ENCODE measurements at regions not wholly inside any gene's neighbourhood (a gene's known extent, or its start where the extent isn't known, plus 50 kb on each side); places are given as distances from the start of the nearest gene placed in this dataset.
A peak's percentile ranks its signal among the peaks of the same experiment; 100 is the strongest.

- H3K4me3 ChIP-seq (ENCODE audit: control insufficient read depth, low read depth, low read length): no peak overlapping the region
- TF ChIP-seq CTCF (conservative IDR thresholded peaks at IDR 0.05; ENCODE audit: control insufficient read depth, insufficient read depth, low read depth, low read length): no peak
- DNase-seq (ENCODE audit: low read depth): no peak
Measured at GRCh38 chr1:71242239-71242638, 161.4 kb upstream of the ZRANB2 start.

GRCh38 chr1:71240656-71241055 is 159.8 kb upstream of the ZRANB2 start:
- no peak for TF ChIP-seq CTCF (conservative IDR thresholded peaks at IDR 0.05; ENCODE audit: control insufficient read depth, insufficient read depth, low read depth, low read length)
- peak; percentile 24 for DNase-seq (ENCODE audit: low read depth)
- no peak overlapping the region for H3K4me3 ChIP-seq (ENCODE audit: control insufficient read depth, low read depth, low read length)

GRCh38 chr1:71236503-71236902 is 155.7 kb upstream of the ZRANB2 start:
- no peak overlapping the region for H3K4me3 ChIP-seq (ENCODE audit: control insufficient read depth, low read depth, low read length)

GRCh38 chr1:71233645-71234044 is 152.8 kb upstream of the ZRANB2 start:
- no peak for DNase-seq (ENCODE audit: low read depth)
- no peak for TF ChIP-seq CTCF (conservative IDR thresholded peaks at IDR 0.05; ENCODE audit: control insufficient read depth, insufficient read depth, low read depth, low read length)
- H3K4me3 ChIP-seq (ENCODE audit: control insufficient read depth, low read depth, low read length): no peak overlapping the region

More at GRCh38 chr1:71236503-71236902, 155.7 kb upstream of the ZRANB2 start:
- DNase-seq (ENCODE audit: low read depth): no peak
- no peak for TF ChIP-seq CTCF (conservative IDR thresholded peaks at IDR 0.05; ENCODE audit: control insufficient read depth, insufficient read depth, low read depth, low read length)

- H3K4me3 ChIP-seq (ENCODE audit: control insufficient read depth, low read depth, low read length): no peak overlapping the region
- TF ChIP-seq CTCF (conservative IDR thresholded peaks at IDR 0.05; ENCODE audit: control insufficient read depth, insufficient read depth, low read depth, low read length): no peak
- DNase-seq (ENCODE audit: low read depth): no peak
Measured at GRCh38 chr1:71232786-71233185, 152.0 kb upstream of the ZRANB2 start.

- no peak for TF ChIP-seq CTCF (conservative IDR thresholded peaks at IDR 0.05; ENCODE audit: control insufficient read depth, insufficient read depth, low read depth, low read length)
- DNase-seq (ENCODE audit: low read depth): no peak
Measured at GRCh38 chr1:71232166-71232763, 151.4 kb upstream of the ZRANB2 start.

GRCh38 chr1:71231751-71232150 is 150.9 kb upstream of the ZRANB2 start:
- no peak for DNase-seq (ENCODE audit: low read depth)
- no peak for TF ChIP-seq CTCF (conservative IDR thresholded peaks at IDR 0.05; ENCODE audit: control insufficient read depth, insufficient read depth, low read depth, low read length)
- no peak overlapping the region for H3K4me3 ChIP-seq (ENCODE audit: control insufficient read depth, low read depth, low read length)

More at GRCh38 chr1:71232166-71232763, 151.4 kb upstream of the ZRANB2 start:
- no peak overlapping the region for H3K4me3 ChIP-seq (ENCODE audit: control insufficient read depth, low read depth, low read length)

All from fibroblast of mammary gland (primary cell).